ENCODE measurements at regions not wholly inside any gene's neighbourhood (a gene's known extent, or its start where the extent isn't known, plus 50 kb on each side); places are given as distances from the start of the nearest gene placed in this dataset.
A peak's percentile ranks its signal among the peaks of the same experiment; 100 is the strongest.

- H3K4me1 ChIP-seq (ENCODE audit: control insufficient read depth, insufficient read depth, low read length), result no peaks in the 10 kb centered on the region
- no TSS peak for BruUV-seq (replicated peaks)
- DNase-seq (ENCODE audit: low read depth, low spot score) (no peak), ATAC-seq (no peak)
- TF ChIP-seq SIN3A (IDR thresholded peaks at IDR 0.05; ENCODE audit: borderline replicate concordance, insufficient read depth, low read depth, low read length) (no peak), POLR2AphosphoS5 (IDR thresholded peaks at IDR 0.05; ENCODE audit: low read depth, low read length) (no peak), CTCF (IDR thresholded peaks at IDR 0.05) (no peak), REST (IDR thresholded peaks at IDR 0.05; ENCODE audit: insufficient read depth in 1 of 2, low read depth in 2 of 2, low read length in 1 of 2) (no peak), TCF7L2 (IDR thresholded peaks at IDR 0.05; ENCODE audit: low read depth, low read length) (no peak)
- intact Hi-C loops (cut with micrococcal nuclease; ENCODE audit: unreplicated experiment), result no loop called here
- in situ Hi-C loops (cut with HindIII; ENCODE audit: low pct_unique_long_range_greater_than_20kb, low sequenced_read_pairs), result no loop called here
- no peaks in the 10 kb centered on the region for H3K9me3 ChIP-seq (ENCODE audit: control insufficient read depth, insufficient read depth, low read depth, low read length)
- no peaks in the 10 kb centered on the region for H3K27me3 ChIP-seq (ENCODE audit: control insufficient read depth, insufficient read depth, low read length)
- H3K27ac ChIP-seq (ENCODE audit: low read length), result no peak overlapping the region
- ChIA-PET POLR2A (no interaction called here), CTCF (interaction anchor here (0.5 kb wide), 1 partner anchor 197 kb away, joined by 10 read pairs; no protein-coding TSS in a partner anchor)
- peak overlapping the region in 1 of 2 experiments; percentile 11; a peak in 1 of 4 replicates for H3K4me3 ChIP-seq (ENCODE audit: low read depth in 2 of 2, low read length in 2 of 2)
- H3K36me3 ChIP-seq (ENCODE audit: control insufficient read depth, insufficient read depth, low read length), result no peaks in the 10 kb centered on the region
Observed at GRCh38 chr20:9889270-9889981, 50.5 kb upstream of the PAK5 start.
